HUDEP-2 (cell line): ENCODE measurements at regions not wholly inside any gene's neighbourhood (a gene's known extent, or its start where the extent isn't known, plus 50 kb on each side); places are given as distances from the start of the nearest gene placed in this dataset.
"Not testable (repeated sequence)": the region's sequence is repeated elsewhere in the genome, so short reads cannot be mapped to it uniquely, and the experiment has no call there.

Source experiments
- DNase-seq, 76 experiments: peaks; one replicate each; lab custom pipeline; 2025; ENCODE audit not compliant: unreplicated experiment in 76 of 76; lab: John Stamatoyannopoulos, UW

- no peak for DNase-seq
Measured at GRCh38 chr5:38780316-38780715, 65.5 kb upstream of the OSMR start.

DNA sequence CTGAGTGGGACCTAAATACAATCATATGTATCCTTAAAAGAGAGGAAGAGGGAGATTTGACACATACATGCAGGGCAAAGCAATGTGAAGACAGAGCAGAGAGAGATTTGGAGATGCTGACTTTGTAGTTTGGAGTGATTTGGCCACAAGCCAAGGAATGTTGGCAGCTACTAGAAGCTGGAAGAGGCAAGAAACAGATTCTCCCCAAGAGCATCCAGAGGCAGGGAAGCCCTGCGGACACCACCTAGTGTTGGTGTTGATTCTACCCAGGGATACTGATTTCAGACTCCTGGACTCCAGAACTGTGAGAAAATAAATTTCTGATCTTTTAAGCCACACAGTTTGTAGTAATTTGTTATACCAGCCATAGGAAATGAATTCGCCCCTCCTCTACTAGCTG lies 64.9 kb upstream of the OSMR start:
- no peak for DNase-seq

- no peak for DNase-seq
Measured at GRCh38 chr5:38782180-38782835, 63.5 kb upstream of the OSMR start.

GRCh38 chr5:38783011-38783561 lies 62.7 kb upstream of the OSMR start:
- no peak for DNase-seq

DNA sequence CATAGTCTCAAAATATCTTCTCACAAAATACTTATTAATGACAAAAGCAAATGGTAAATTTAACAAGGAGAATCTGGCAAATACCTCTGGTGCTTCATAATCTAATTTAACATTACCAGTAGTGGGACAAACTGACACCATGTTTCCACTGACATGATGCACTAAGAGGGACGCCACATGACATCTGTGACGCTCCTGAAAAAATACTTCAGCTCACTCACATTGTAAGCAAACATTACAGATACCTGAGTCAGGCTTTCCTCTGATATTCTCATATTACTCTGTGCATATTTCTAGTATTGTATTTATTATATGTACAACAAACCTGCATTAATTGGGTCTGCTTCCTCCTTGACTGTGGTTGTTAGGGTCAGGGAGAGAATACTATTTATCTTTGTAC lies 56.7 kb upstream of the OSMR start:
- no peak for DNase-seq

GRCh38 chr5:38789777-38790176 lies 56.0 kb upstream of the OSMR start:
- no peak for DNase-seq

- DNase-seq: no peak
Measured at GRCh38 chr5:38790268-38790667, 55.5 kb upstream of the OSMR start.

DNA sequence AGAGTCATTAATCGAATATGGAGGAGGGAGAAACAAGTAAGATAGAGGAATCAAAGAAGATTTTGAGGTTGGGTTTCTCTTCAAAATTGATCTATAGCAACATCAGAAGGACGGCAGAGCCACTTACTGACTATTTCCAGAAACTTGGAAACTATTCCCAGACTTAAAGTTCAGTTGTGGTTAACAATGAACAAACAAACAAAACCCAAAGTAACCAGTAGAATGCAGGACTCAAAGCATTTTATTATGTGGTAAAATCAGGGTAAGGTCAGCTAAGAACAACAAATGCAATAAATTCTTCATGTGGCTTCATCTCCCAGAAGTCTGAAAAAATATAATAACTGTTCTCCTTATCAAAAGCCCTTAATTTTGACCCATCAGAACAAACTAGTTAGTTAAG lies 54.9 kb upstream of the OSMR start:
- DNase-seq: no peak

- DNase-seq: no peak
Measured at GRCh38 chr5:38793099-38793498, 52.7 kb upstream of the OSMR start.

- not testable (repeated sequence) for DNase-seq
Measured at GRCh38 chr5:38794037-38794436, 51.8 kb upstream of the OSMR start.

DNA sequence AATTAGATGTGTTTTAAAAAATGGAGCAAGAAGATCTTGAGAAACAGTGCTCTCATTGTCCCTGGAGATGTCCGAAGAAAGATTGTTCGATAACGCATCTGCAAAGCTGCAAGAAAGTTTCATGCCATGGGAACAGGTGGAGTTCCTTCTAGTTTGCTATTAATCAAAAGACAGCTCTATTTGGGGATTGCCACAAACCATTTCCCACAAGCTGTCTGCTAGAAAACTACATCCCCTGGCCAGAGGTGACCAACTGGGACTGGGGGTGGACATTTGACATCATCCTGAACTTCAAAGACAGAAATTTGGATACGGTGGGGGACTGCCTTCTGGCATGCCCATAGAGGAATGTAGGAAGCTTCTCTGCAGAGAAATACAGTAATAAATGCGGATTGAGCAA lies 50.8 kb upstream of the OSMR start:
- DNase-seq: no peak

GRCh38 chr5:38795986-38796741 lies 49.6 kb upstream of the OSMR start:
- DNase-seq: no peak
